ENCODE measurements at regions not wholly inside any gene's neighbourhood (a gene's known extent, or its start where the extent isn't known, plus 50 kb on each side); places are given as distances from the start of the nearest gene placed in this dataset.

- Histone ChIP-seq H3K9ac (ENCODE audit: low read length) (no peak overlapping the region), H2AFZ (ENCODE audit: low read length) (no peak overlapping the region), H3K9me3 (ENCODE audit: low read length) (no peaks in the 10 kb centered on the region), H3K27me3 (ENCODE audit: low read length) (no peaks in the 10 kb centered on the region), H3K4me3 (ENCODE audit: low read length) (no peak overlapping the region), H3K4me1 (ENCODE audit: low read length) (no peaks in the 10 kb centered on the region), H3K27ac (ENCODE audit: low read length) (no peak overlapping the region), H3K79me2 (ENCODE audit: low read length) (no peaks in the 10 kb centered on the region), H3K4me2 (ENCODE audit: low read depth, low read length, poor library complexity, severe bottlenecking) (no peak overlapping the region), H3K36me3 (ENCODE audit: insufficient read depth, low read length) (no peaks in the 10 kb centered on the region), H3K9me2 (replicated peaks; ENCODE audit: insufficient read depth, low read length) (no peaks in the 10 kb centered on the region), H4K20me1 (ENCODE audit: insufficient read depth, low read depth, low read length) (no peaks in the 10 kb centered on the region)
- DNase-seq = no peak
These were observed 382.7 kb upstream of the DUSP10 start for GRCh38 chr1:222124602-222125001.

- no peak overlapping the region for H3K4me2 ChIP-seq (ENCODE audit: low read depth, low read length, poor library complexity, severe bottlenecking)
These were observed 381.2 kb upstream of the DUSP10 start for GRCh38 chr1:222123111-222123510.

GRCh38 chr1:222117809-222118208 lies 375.9 kb upstream of the DUSP10 start:
- Histone ChIP-seq H3K27me3 (ENCODE audit: low read length) (no peaks in the 10 kb centered on the region), H3K9me2 (replicated peaks; ENCODE audit: insufficient read depth, low read length) (no peaks in the 10 kb centered on the region), H3K79me2 (ENCODE audit: low read length) (no peaks in the 10 kb centered on the region), H3K27ac (ENCODE audit: low read length) (no peak overlapping the region), H3K9me3 (ENCODE audit: low read length) (no peaks in the 10 kb centered on the region), H2AFZ (ENCODE audit: low read length) (no peak overlapping the region), H3K4me1 (ENCODE audit: low read length) (no peaks in the 10 kb centered on the region), H3K9ac (ENCODE audit: low read length) (no peak overlapping the region), H3K4me2 (ENCODE audit: low read depth, low read length, poor library complexity, severe bottlenecking) (no peak overlapping the region), H4K20me1 (ENCODE audit: insufficient read depth, low read depth, low read length) (no peaks in the 10 kb centered on the region), H3K4me3 (ENCODE audit: low read length) (no peak overlapping the region), H3K36me3 (ENCODE audit: insufficient read depth, low read length) (no peaks in the 10 kb centered on the region)
- no peak for DNase-seq

More at GRCh38 chr1:222123111-222123510, 381.2 kb upstream of the DUSP10 start:
- no peaks in the 10 kb centered on the region for H3K4me1 ChIP-seq (ENCODE audit: low read length)
- H3K9me2 ChIP-seq (replicated peaks; ENCODE audit: insufficient read depth, low read length) = no peaks in the 10 kb centered on the region
- H2AFZ ChIP-seq (ENCODE audit: low read length) = no peak overlapping the region
- H3K4me3 ChIP-seq (ENCODE audit: low read length) = no peak overlapping the region
- no peak for DNase-seq
- no peaks in the 10 kb centered on the region for H3K27me3 ChIP-seq (ENCODE audit: low read length)
- H3K9me3 ChIP-seq (ENCODE audit: low read length) = no peaks in the 10 kb centered on the region
- no peaks in the 10 kb centered on the region for H4K20me1 ChIP-seq (ENCODE audit: insufficient read depth, low read depth, low read length)
- H3K79me2 ChIP-seq (ENCODE audit: low read length) = no peaks in the 10 kb centered on the region
- H3K36me3 ChIP-seq (ENCODE audit: insufficient read depth, low read length) = no peaks in the 10 kb centered on the region
- H3K9ac ChIP-seq (ENCODE audit: low read length) = no peak overlapping the region
- no peak overlapping the region for H3K27ac ChIP-seq (ENCODE audit: low read length)

GRCh38 chr1:222114536-222115156 lies 372.8 kb upstream of the DUSP10 start:
- no peaks in the 10 kb centered on the region for H3K79me2 ChIP-seq (ENCODE audit: low read length)
- no peaks in the 10 kb centered on the region for H3K4me1 ChIP-seq (ENCODE audit: low read length)
- H3K36me3 ChIP-seq (ENCODE audit: insufficient read depth, low read length) = no peaks in the 10 kb centered on the region
- H3K9ac ChIP-seq (ENCODE audit: low read length) = no peak overlapping the region
- H3K9me2 ChIP-seq (replicated peaks; ENCODE audit: insufficient read depth, low read length) = no peaks in the 10 kb centered on the region
- H3K27ac ChIP-seq (ENCODE audit: low read length) = no peak overlapping the region
- no peaks in the 10 kb centered on the region for H4K20me1 ChIP-seq (ENCODE audit: insufficient read depth, low read depth, low read length)
- H2AFZ ChIP-seq (ENCODE audit: low read length) = no peak overlapping the region
- DNase-seq = no peak
- H3K4me2 ChIP-seq (ENCODE audit: low read depth, low read length, poor library complexity, severe bottlenecking) = no peak overlapping the region
- no peaks in the 10 kb centered on the region for H3K9me3 ChIP-seq (ENCODE audit: low read length)
- no peak overlapping the region for H3K4me3 ChIP-seq (ENCODE audit: low read length)
- H3K27me3 ChIP-seq (ENCODE audit: low read length) = no peaks in the 10 kb centered on the region

GRCh38 chr1:222109836-222110235 lies 367.9 kb upstream of the DUSP10 start:
- H3K27ac ChIP-seq (ENCODE audit: low read length) = no peak overlapping the region
- H3K36me3 ChIP-seq (ENCODE audit: insufficient read depth, low read length) = no peaks in the 10 kb centered on the region
- H3K27me3 ChIP-seq (ENCODE audit: low read length) = no peaks in the 10 kb centered on the region
- H3K79me2 ChIP-seq (ENCODE audit: low read length) = no peaks in the 10 kb centered on the region
- no peak overlapping the region for H2AFZ ChIP-seq (ENCODE audit: low read length)
- no peaks in the 10 kb centered on the region for H4K20me1 ChIP-seq (ENCODE audit: insufficient read depth, low read depth, low read length)
- H3K4me2 ChIP-seq (ENCODE audit: low read depth, low read length, poor library complexity, severe bottlenecking) = no peak overlapping the region
- H3K4me1 ChIP-seq (ENCODE audit: low read length) = no peaks in the 10 kb centered on the region
- H3K4me3 ChIP-seq (ENCODE audit: low read length) = no peak overlapping the region
- no peaks in the 10 kb centered on the region for H3K9me3 ChIP-seq (ENCODE audit: low read length)
- no peak overlapping the region for H3K9ac ChIP-seq (ENCODE audit: low read length)
- no peak for DNase-seq
- no peaks in the 10 kb centered on the region for H3K9me2 ChIP-seq (replicated peaks; ENCODE audit: insufficient read depth, low read length)

- Histone ChIP-seq H3K4me1 (ENCODE audit: low read length) (no peaks in the 10 kb centered on the region), H3K27ac (ENCODE audit: low read length) (no peak overlapping the region), H3K36me3 (ENCODE audit: insufficient read depth, low read length) (no peaks in the 10 kb centered on the region), H3K9me2 (replicated peaks; ENCODE audit: insufficient read depth, low read length) (no peaks in the 10 kb centered on the region), H3K79me2 (ENCODE audit: low read length) (no peaks in the 10 kb centered on the region), H2AFZ (ENCODE audit: low read length) (no peak overlapping the region), H3K9ac (ENCODE audit: low read length) (no peak overlapping the region), H3K4me3 (ENCODE audit: low read length) (no peak overlapping the region), H4K20me1 (ENCODE audit: insufficient read depth, low read depth, low read length) (no peaks in the 10 kb centered on the region), H3K4me2 (ENCODE audit: low read depth, low read length, poor library complexity, severe bottlenecking) (no peak overlapping the region), H3K27me3 (ENCODE audit: low read length) (no peaks in the 10 kb centered on the region), H3K9me3 (ENCODE audit: low read length) (no peaks in the 10 kb centered on the region)
- no peak for DNase-seq
These were observed 366.1 kb upstream of the DUSP10 start for GRCh38 chr1:222107975-222108374.

GRCh38 chr1:222107267-222107666 lies 365.4 kb upstream of the DUSP10 start:
- Histone ChIP-seq H3K36me3 (ENCODE audit: insufficient read depth, low read length) (no peaks in the 10 kb centered on the region), H3K9me2 (replicated peaks; ENCODE audit: insufficient read depth, low read length) (no peaks in the 10 kb centered on the region), H2AFZ (ENCODE audit: low read length) (no peak overlapping the region), H3K27ac (ENCODE audit: low read length) (no peak overlapping the region), H3K79me2 (ENCODE audit: low read length) (no peaks in the 10 kb centered on the region), H3K4me3 (ENCODE audit: low read length) (no peak overlapping the region), H3K9ac (ENCODE audit: low read length) (no peak overlapping the region), H3K4me1 (ENCODE audit: low read length) (no peaks in the 10 kb centered on the region), H3K27me3 (ENCODE audit: low read length) (no peaks in the 10 kb centered on the region), H3K9me3 (ENCODE audit: low read length) (no peaks in the 10 kb centered on the region), H4K20me1 (ENCODE audit: insufficient read depth, low read depth, low read length) (no peaks in the 10 kb centered on the region), H3K4me2 (ENCODE audit: low read depth, low read length, poor library complexity, severe bottlenecking) (no peak overlapping the region)
- DNase-seq = no peak

DNA sequence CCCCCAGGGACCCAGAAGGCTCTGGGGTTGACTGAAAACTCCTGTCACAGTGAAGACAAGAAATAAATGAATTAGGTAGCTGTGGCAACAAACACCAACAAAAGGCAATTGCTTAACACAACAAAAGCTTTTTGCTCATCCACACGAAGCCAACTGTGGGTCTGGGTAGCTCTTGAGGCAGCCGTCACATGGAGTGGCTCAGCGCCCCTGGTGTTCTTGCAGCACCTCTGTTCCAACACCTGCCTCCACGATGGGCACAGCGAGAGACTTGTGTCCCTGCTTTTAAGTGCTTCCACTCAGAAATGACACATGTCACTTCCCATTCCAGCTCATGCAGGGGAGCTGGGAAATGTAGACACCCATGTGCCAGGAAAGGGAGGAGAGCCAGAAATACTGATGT lies 364.5 kb upstream of the DUSP10 start:
- Histone ChIP-seq H3K27me3 (ENCODE audit: low read length) (no peaks in the 10 kb centered on the region), H3K4me1 (ENCODE audit: low read length) (no peaks in the 10 kb centered on the region), H3K27ac (ENCODE audit: low read length) (no peak overlapping the region), H3K36me3 (ENCODE audit: insufficient read depth, low read length) (no peaks in the 10 kb centered on the region), H3K9me3 (ENCODE audit: low read length) (no peaks in the 10 kb centered on the region), H4K20me1 (ENCODE audit: insufficient read depth, low read depth, low read length) (no peaks in the 10 kb centered on the region), H3K4me3 (ENCODE audit: low read length) (no peak overlapping the region), H3K9me2 (replicated peaks; ENCODE audit: insufficient read depth, low read length) (no peaks in the 10 kb centered on the region), H2AFZ (ENCODE audit: low read length) (no peak overlapping the region), H3K4me2 (ENCODE audit: low read depth, low read length, poor library complexity, severe bottlenecking) (no peak overlapping the region), H3K79me2 (ENCODE audit: low read length) (no peaks in the 10 kb centered on the region), H3K9ac (ENCODE audit: low read length) (no peak overlapping the region)
- no peak for DNase-seq

- no peaks in the 10 kb centered on the region for H3K27me3 ChIP-seq (ENCODE audit: low read length)
- DNase-seq = no peak
- no peak overlapping the region for H3K4me3 ChIP-seq (ENCODE audit: low read length)
- H3K36me3 ChIP-seq (ENCODE audit: insufficient read depth, low read length) = no peaks in the 10 kb centered on the region
- H4K20me1 ChIP-seq (ENCODE audit: insufficient read depth, low read depth, low read length) = no peaks in the 10 kb centered on the region
- H3K9ac ChIP-seq (ENCODE audit: low read length) = no peak overlapping the region
- no peak overlapping the region for H3K4me2 ChIP-seq (ENCODE audit: low read depth, low read length, poor library complexity, severe bottlenecking)
- H3K27ac ChIP-seq (ENCODE audit: low read length) = no peak overlapping the region
- H3K79me2 ChIP-seq (ENCODE audit: low read length) = no peaks in the 10 kb centered on the region
- no peaks in the 10 kb centered on the region for H3K9me3 ChIP-seq (ENCODE audit: low read length)
- no peak overlapping the region for H2AFZ ChIP-seq (ENCODE audit: low read length)
- H3K9me2 ChIP-seq (replicated peaks; ENCODE audit: insufficient read depth, low read length) = no peaks in the 10 kb centered on the region
- no peaks in the 10 kb centered on the region for H3K4me1 ChIP-seq (ENCODE audit: low read length)
These were observed 364.0 kb upstream of the DUSP10 start for GRCh38 chr1:222105861-222106260.

Measured in Karpas-422 (cell line).